Endothelial cell of umbilical vein (primary cell): ENCODE measurements at regions not wholly inside any gene's neighbourhood (a gene's known extent, or its start where the extent isn't known, plus 50 kb on each side); places are given as distances from the start of the nearest gene placed in this dataset.

Experiments used
- BruUV-seq: library from RNA; stranded (reverse); fragments of 400-500 nt; replicated peaks from 2 replicates; lab custom pipeline; 2021; lab: Mats Ljungman, UMichigan
- CTCF ChIA-PET: fragments of 300-600, 350-600 bp; sonication (Branson Sonifier 250); formaldehyde crosslinking; loops from one replicate; lab custom pipeline; 2021; ENCODE audit warnings: antibody characterized with exemption, inconsistent platforms; lab: Charles Lee
- POLR2A ChIA-PET: fragments of 300-600, 350-600 bp; sonication (Branson Sonifier 250); formaldehyde crosslinking; loops from one replicate; lab custom pipeline; 2021; ENCODE audit warnings: antibody characterized with exemption, inconsistent platforms; lab: Charles Lee
- DNase-seq: peaks from one replicate; pipeline ENCODE4 v3.0.0-alpha.2; 2011; ENCODE audit warnings: low read depth, low spot score
- FAIRE-seq: peaks from 2 replicates; lab custom pipeline; 2011; peaks lifted over from hg19 to GRCh38; lab: Jason Lieb, UNC
- H2AFZ ChIP-seq: 2 replicates; pipeline ENCODE4 v1.6.0; 2012; ENCODE audit warnings: low read depth, low read length, control low read depth, inconsistent platforms
- H3K27ac ChIP-seq: 2 replicates; pipeline ENCODE4 v1.5.1; 2011; ENCODE audit warnings: low read depth, mild to moderate bottlenecking, control low read depth, low read length, moderate library complexity; ENCODE audit not compliant: insufficient read depth
- H3K27me3 ChIP-seq, 2 experiments: 2 replicates each; pipeline versions ENCODE4 v1.6.0 to v1.6.1; 2011; ENCODE audit warnings: low read length in 2 of 2, mixed read lengths in 1 of 2; ENCODE audit not compliant: control insufficient read depth in 2 of 2, insufficient read depth in 2 of 2
- H3K36me3 ChIP-seq, 2 experiments: 2 replicates in 1 of 2; 3 replicates in 1 of 2; pipeline ENCODE4 v1.5.1; 2011; ENCODE audit warnings: low read length in 2 of 2, mild to moderate bottlenecking in 1 of 2, moderate library complexity in 1 of 2; ENCODE audit not compliant: control insufficient read depth in 2 of 2, insufficient read depth in 2 of 2; ENCODE audit errors: extremely low read depth in 1 of 2
- H3K4me1 ChIP-seq: 3 replicates; pipeline ENCODE4 v1.5.1; 2011; ENCODE audit warnings: mild to moderate bottlenecking, low read length; ENCODE audit not compliant: control insufficient read depth, insufficient read depth; ENCODE audit errors: extremely low read depth
- H3K4me2 ChIP-seq: 2 replicates; pipeline ENCODE4 v1.6.1; 2011; ENCODE audit warnings: low read length, control low read depth, mixed read lengths; ENCODE audit not compliant: insufficient read depth
- H3K4me3 ChIP-seq, 3 experiments: fragments of 200-600 bp in 1 of 3; sonication (generic), shearing (Covaris generic) in 1 of 3; replicated peaks in 1 of 3; 2 replicates each; pipeline ENCODE4 v1.5.1; 2011 to 2016; ENCODE audit warnings: control low read depth in 3 of 3, low read length in 3 of 3, mild to moderate bottlenecking in 2 of 3, inconsistent platforms in 1 of 3, low read depth in 1 of 3, moderate library complexity in 1 of 3; ENCODE audit not compliant: insufficient read depth in 1 of 3
- H3K79me2 ChIP-seq: 2 replicates; pipeline ENCODE4 v1.6.0; 2012; ENCODE audit warnings: low read length, inconsistent platforms; ENCODE audit not compliant: control insufficient read depth, insufficient read depth
- H3K9ac ChIP-seq: replicated peaks from 2 replicates; pipeline ENCODE3; 2011; ENCODE audit warnings: low read length, control low read depth; ENCODE audit not compliant: insufficient read depth; ENCODE audit errors: extremely low read depth
- H3K9me1 ChIP-seq: replicated peaks from 3 replicates; pipeline ENCODE4 v1.6.0; 2011; ENCODE audit warnings: mild to moderate bottlenecking, low read length; ENCODE audit not compliant: control insufficient read depth, insufficient read depth; ENCODE audit errors: extremely low read depth
- H3K9me3 ChIP-seq: replicated peaks from 2 replicates; pipeline ENCODE4 v1.5.1; 2012; ENCODE audit warnings: low read length, inconsistent platforms; ENCODE audit not compliant: control insufficient read depth, insufficient read depth
- H4K20me1 ChIP-seq: replicated peaks from 2 replicates; pipeline ENCODE3; 2011; ENCODE audit warnings: mild to moderate bottlenecking, low read length; ENCODE audit not compliant: control insufficient read depth, insufficient read depth; ENCODE audit errors: extremely low read depth
- EZH2 ChIP-seq: IDR thresholded peaks from 2 replicates; pipeline ENCODE4 v1.6.1; 2012; ENCODE audit warnings: borderline replicate concordance, low read depth, mild to moderate bottlenecking, moderate library complexity, low read length, inconsistent platforms; ENCODE audit not compliant: severe bottlenecking
- FOS ChIP-seq: IDR thresholded peaks from 2 replicates; pipeline ENCODE4 v1.6.1; 2011; ENCODE audit warnings: mild to moderate bottlenecking, low read length, moderate library complexity, borderline replicate concordance; ENCODE audit not compliant: insufficient read depth
- GATA2 ChIP-seq: IDR thresholded peaks from 2 replicates; pipeline ENCODE4 v1.7.0; 2011; ENCODE audit warnings: low read depth, mild to moderate bottlenecking, moderate library complexity, mixed read lengths, low read length; ENCODE audit not compliant: insufficient read length, insufficient read depth
- JUN ChIP-seq: IDR thresholded peaks from 2 replicates; pipeline ENCODE4 v1.6.1; 2011; ENCODE audit warnings: borderline replicate concordance, low read depth; ENCODE audit not compliant: insufficient read length, insufficient read depth
- MYC ChIP-seq: IDR thresholded peaks from one replicate; pipeline ENCODE4 v1.6.1; 2011; ENCODE audit warnings: mild to moderate bottlenecking, low read depth, low read length
- POLR2A ChIP-seq: IDR thresholded peaks from 2 replicates; pipeline ENCODE4 v1.6.1; 2012; ENCODE audit warnings: low read depth, mild to moderate bottlenecking, control low read depth, low read length
- POLR2AphosphoS5 ChIP-seq: IDR thresholded peaks from 2 replicates; pipeline ENCODE4 v1.6.1; 2012; ENCODE audit warnings: low read depth, mild to moderate bottlenecking, control low read depth, low read length, moderate library complexity; ENCODE audit not compliant: insufficient read depth
- dilution Hi-C: fragments of 300-500 bp; cut with MboI; formaldehyde crosslinking; loops from one replicate; pipeline ENCODE4 v1.15.0; 2019; ENCODE audit warnings: low sequenced_read_pairs; ENCODE audit not compliant: extremely low pct_ligation_motif_present
- intact Hi-C: fragments of 100-400 bp; cut with micrococcal nuclease; formaldehyde crosslinking; loops from one replicate; pipeline ENCODE4 v1.10.0; 2022
- TF ChIP-seq, protein P1 (sequence below), 2 donors: IDR thresholded peaks; 1 replicate in 1 of 2; 2 replicates in 1 of 2; pipeline ENCODE4 v1.5.1; 2011; ENCODE audit warnings: low read length in 2 of 2, mild to moderate bottlenecking in 2 of 2, moderate library complexity in 2 of 2, control low read depth in 1 of 2, inconsistent platforms in 1 of 2, low read depth in 1 of 2; ENCODE audit not compliant: insufficient read depth in 1 of 2; ENCODE audit errors: extremely low read depth in 1 of 2
- TF ChIP-seq, protein P2 (sequence below): IDR thresholded peaks from 2 replicates; pipeline ENCODE4 v1.6.1; 2011; ENCODE audit not compliant: insufficient read depth, insufficient read length

DNA sequence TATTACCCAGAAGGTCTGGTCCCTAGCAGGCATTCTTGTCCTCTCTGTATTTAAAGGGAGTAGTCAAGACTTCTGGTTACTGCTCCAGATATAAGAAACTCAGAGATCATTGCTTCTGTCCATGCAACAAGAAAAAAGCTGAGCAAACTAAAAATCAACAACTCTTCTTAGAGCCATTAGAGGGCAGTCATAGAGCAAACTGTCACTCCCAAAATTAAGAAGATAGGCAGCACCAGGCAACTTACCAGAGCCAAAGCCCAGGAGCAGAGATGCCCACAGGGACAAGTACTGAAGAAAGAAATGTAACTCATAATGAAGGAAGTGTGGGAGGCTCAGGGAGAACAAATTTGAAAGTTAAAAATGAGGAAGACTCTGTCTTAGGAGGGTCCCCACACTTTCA, 472.9 kb upstream of the COBL start:
- intact Hi-C loops: no loop called here
- H3K36me3 ChIP-seq: no peaks in the 10 kb centered on the region
- TF ChIP-seq POLR2AphosphoS5: no peak
- no peak overlapping the region for H3K4me3 ChIP-seq
- ChIA-PET CTCF (no interaction called here), POLR2A (no interaction called here)
- no peak overlapping the region for H3K9ac ChIP-seq
- H3K4me1 ChIP-seq: no peaks in the 10 kb centered on the region
- H4K20me1 ChIP-seq: no peaks in the 10 kb centered on the region
- BruUV-seq: no TSS peak
- FAIRE-seq (no peak), DNase-seq (no peak)
- no peak overlapping the region for H3K4me2 ChIP-seq
- no peaks in the 10 kb centered on the region for H3K9me3 ChIP-seq
- no peak overlapping the region for H3K27ac ChIP-seq
- H3K9me1 ChIP-seq: no peaks in the 10 kb centered on the region
- H3K79me2 ChIP-seq: no peaks in the 10 kb centered on the region
- dilution Hi-C loops: no loop called here
- H3K27me3 ChIP-seq: no peaks in the 10 kb centered on the region
- no peak overlapping the region for H2AFZ ChIP-seq

DNA sequence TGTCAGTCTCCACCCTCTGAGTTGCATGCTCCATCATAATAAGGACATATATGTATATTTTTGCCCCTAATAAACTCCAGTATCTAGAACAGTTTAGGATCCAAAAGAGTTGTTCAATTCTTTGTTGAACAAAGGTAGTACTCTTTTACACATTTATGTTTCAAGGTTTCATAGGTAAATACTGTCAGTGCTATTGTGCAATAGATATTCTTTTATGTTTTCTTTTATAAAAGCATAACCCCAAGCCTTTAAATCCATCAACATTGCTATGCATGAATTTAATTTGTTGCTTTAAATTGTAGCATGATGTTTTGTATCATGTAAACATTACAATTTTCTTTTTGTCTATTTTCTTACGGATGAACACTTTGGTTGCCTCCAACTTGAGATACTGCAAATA, 469.7 kb upstream of the COBL start:
- Histone ChIP-seq H3K9me1 (no peaks in the 10 kb centered on the region), H3K4me1 (no peaks in the 10 kb centered on the region), H4K20me1 (no peaks in the 10 kb centered on the region), H3K36me3 (no peaks in the 10 kb centered on the region), H3K27ac (no peak overlapping the region), H3K4me2 (no peak overlapping the region), H3K79me2 (no peaks in the 10 kb centered on the region), H3K4me3 (no peak overlapping the region), H3K27me3 (no peaks in the 10 kb centered on the region), H2AFZ (no peak overlapping the region), H3K9ac (no peak overlapping the region), H3K9me3 (no peaks in the 10 kb centered on the region)
- POLR2A ChIA-PET: no interaction called here
- no TSS peak for BruUV-seq
- TF ChIP-seq MYC: no peak
- no peak for TF ChIP-seq EZH2
- TF ChIP-seq, protein P1, sequence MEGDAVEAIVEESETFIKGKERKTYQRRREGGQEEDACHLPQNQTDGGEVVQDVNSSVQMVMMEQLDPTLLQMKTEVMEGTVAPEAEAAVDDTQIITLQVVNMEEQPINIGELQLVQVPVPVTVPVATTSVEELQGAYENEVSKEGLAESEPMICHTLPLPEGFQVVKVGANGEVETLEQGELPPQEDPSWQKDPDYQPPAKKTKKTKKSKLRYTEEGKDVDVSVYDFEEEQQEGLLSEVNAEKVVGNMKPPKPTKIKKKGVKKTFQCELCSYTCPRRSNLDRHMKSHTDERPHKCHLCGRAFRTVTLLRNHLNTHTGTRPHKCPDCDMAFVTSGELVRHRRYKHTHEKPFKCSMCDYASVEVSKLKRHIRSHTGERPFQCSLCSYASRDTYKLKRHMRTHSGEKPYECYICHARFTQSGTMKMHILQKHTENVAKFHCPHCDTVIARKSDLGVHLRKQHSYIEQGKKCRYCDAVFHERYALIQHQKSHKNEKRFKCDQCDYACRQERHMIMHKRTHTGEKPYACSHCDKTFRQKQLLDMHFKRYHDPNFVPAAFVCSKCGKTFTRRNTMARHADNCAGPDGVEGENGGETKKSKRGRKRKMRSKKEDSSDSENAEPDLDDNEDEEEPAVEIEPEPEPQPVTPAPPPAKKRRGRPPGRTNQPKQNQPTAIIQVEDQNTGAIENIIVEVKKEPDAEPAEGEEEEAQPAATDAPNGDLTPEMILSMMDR (IDR thresholded peaks at IDR 0.05; ENCODE audit: extremely low read depth in 1 of 2, insufficient read depth in 1 of 2, low read depth in 1 of 2, low read length in 2 of 2): no peak
- TF ChIP-seq POLR2A: no peak
- no peak for TF ChIP-seq GATA2
- TF ChIP-seq, protein P2, sequence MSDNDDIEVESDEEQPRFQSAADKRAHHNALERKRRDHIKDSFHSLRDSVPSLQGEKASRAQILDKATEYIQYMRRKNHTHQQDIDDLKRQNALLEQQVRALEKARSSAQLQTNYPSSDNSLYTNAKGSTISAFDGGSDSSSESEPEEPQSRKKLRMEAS: no peak
- TF ChIP-seq JUN: no peak
- TF ChIP-seq FOS: no peak
- no peak for TF ChIP-seq POLR2AphosphoS5
- CTCF ChIA-PET: no interaction called here
- FAIRE-seq (no peak), DNase-seq (no peak)
- intact Hi-C loops (no loop called here), dilution Hi-C loops (no loop called here)
